ENCODE measurements at regions not wholly inside any gene's neighbourhood (a gene's known extent, or its start where the extent isn't known, plus 50 kb on each side); places are given as distances from the start of the nearest gene placed in this dataset.

DNA sequence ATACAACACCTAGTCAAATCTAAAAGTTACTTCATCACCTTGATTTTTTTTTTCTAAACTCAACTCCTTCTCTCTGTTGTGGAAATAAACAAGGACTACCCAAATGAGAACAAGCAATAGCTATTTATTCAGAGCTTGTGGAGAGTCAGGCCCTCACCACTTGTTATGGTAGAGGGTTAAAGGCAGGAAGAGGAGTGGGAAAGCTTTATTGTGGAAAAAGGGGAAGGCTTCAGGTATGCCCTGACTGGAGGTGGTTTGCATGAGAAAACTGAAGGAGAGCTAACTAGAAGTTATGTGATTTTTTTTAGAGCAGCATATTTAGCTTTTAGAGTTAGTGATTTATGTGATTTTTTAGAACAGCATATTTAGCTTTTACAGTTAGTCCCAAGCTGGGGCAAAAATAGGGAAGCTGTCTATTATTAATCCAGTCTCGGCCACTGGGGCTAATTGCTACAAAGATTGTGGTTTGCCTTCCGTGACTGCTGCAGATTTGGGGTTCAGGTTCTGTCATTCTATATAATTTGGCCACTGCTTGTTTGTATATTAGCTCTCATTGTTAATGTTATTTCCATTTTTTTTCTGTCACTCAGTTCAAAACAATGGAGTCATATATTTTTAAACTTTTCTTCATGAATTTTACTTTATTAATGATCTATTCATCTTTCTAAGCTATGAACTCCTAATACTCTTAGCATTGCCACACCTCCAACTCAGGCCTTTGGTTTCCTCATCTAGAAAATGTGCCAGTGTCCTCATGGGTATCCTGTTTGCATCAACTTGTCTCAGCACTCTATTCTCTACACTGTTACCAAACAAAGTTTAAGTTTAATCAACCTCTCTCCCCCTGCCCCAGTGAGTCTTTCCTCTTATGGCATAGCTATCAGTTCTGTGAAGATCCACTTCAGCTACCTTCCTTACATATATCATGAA, 713.0 kb downstream of the BRINP3 start:
- TF ChIP-seq, protein P1, sequence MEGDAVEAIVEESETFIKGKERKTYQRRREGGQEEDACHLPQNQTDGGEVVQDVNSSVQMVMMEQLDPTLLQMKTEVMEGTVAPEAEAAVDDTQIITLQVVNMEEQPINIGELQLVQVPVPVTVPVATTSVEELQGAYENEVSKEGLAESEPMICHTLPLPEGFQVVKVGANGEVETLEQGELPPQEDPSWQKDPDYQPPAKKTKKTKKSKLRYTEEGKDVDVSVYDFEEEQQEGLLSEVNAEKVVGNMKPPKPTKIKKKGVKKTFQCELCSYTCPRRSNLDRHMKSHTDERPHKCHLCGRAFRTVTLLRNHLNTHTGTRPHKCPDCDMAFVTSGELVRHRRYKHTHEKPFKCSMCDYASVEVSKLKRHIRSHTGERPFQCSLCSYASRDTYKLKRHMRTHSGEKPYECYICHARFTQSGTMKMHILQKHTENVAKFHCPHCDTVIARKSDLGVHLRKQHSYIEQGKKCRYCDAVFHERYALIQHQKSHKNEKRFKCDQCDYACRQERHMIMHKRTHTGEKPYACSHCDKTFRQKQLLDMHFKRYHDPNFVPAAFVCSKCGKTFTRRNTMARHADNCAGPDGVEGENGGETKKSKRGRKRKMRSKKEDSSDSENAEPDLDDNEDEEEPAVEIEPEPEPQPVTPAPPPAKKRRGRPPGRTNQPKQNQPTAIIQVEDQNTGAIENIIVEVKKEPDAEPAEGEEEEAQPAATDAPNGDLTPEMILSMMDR (IDR thresholded peaks at IDR 0.05), result no peak
- no peak for TF ChIP-seq POLR2A (IDR thresholded peaks at IDR 0.05)

Data from esophagus squamous epithelium (tissue), 4 donors.